H9 (cell line): ENCODE measurements at regions not wholly inside any gene's neighbourhood (a gene's known extent, or its start where the extent isn't known, plus 50 kb on each side); places are given as distances from the start of the nearest gene placed in this dataset.

Source experiments
- DNase-seq: peaks from one replicate; pipeline ENCODE4 v3.0.0-alpha.2; 2017
- H2AFZ ChIP-seq: one replicate; pipeline ENCODE4 v1.6.1; 2013; ENCODE audit warnings: mild to moderate bottlenecking, low read length, control low read depth, moderate library complexity
- H2AK5ac ChIP-seq: 2 replicates; pipeline ENCODE4 v1.6.1; 2013; ENCODE audit warnings: low read length, control low read depth, mixed read lengths; ENCODE audit not compliant: insufficient read length
- H2BK120ac ChIP-seq: one replicate; pipeline ENCODE4 v1.6.1; 2013; ENCODE audit warnings: low read depth, mild to moderate bottlenecking, low read length, control low read depth, inconsistent platforms; ENCODE audit not compliant: poor library complexity, severe bottlenecking
- H2BK12ac ChIP-seq: 2 replicates; pipeline ENCODE4 v1.6.1; 2013; ENCODE audit warnings: low read length, control low read depth, mixed read lengths, low read depth; ENCODE audit not compliant: insufficient read length
- H2BK15ac ChIP-seq: 2 replicates; pipeline ENCODE4 v1.6.1; 2013; ENCODE audit warnings: low read depth, low read length, control low read depth
- H2BK20ac ChIP-seq: one replicate; pipeline ENCODE4 v1.6.1; 2013; ENCODE audit warnings: low read depth, mild to moderate bottlenecking, low read length, control low read depth, inconsistent platforms; ENCODE audit not compliant: poor library complexity, severe bottlenecking
- H2BK5ac ChIP-seq: 2 replicates; pipeline ENCODE4 v1.6.1; 2013; ENCODE audit warnings: low read length, control low read depth, mixed read lengths; ENCODE audit not compliant: insufficient read length
- H3K14ac ChIP-seq: 2 replicates; pipeline ENCODE4 v1.6.1; 2013; ENCODE audit warnings: low read length, control low read depth; ENCODE audit not compliant: insufficient read depth
- H3K18ac ChIP-seq: 2 replicates; pipeline ENCODE4 v1.6.1; 2013; ENCODE audit warnings: low read depth, mild to moderate bottlenecking, mixed read lengths, low read length, control low read depth; ENCODE audit not compliant: insufficient read length
- H3K23ac ChIP-seq: 2 replicates; pipeline ENCODE4 v1.6.1; 2013; ENCODE audit warnings: low read length, control low read depth, mixed read lengths, low read depth; ENCODE audit not compliant: insufficient read length
- H3K23me2 ChIP-seq: 2 replicates; pipeline ENCODE4 v1.6.1; 2013; ENCODE audit warnings: low read depth, mild to moderate bottlenecking, mixed read lengths, low read length, control low read depth; ENCODE audit not compliant: insufficient read length, poor library complexity, severe bottlenecking
- H3K27ac ChIP-seq: 2 replicates; pipeline ENCODE4 v1.5.1; 2013; ENCODE audit warnings: low read length, control low read depth, mixed read lengths, low read depth; ENCODE audit not compliant: insufficient read length
- H3K27me3 ChIP-seq: 2 replicates; pipeline ENCODE4 v1.6.1; 2013; ENCODE audit warnings: low read length, control low read depth, inconsistent platforms; ENCODE audit not compliant: insufficient read depth
- H3K4ac ChIP-seq: 2 replicates; pipeline ENCODE4 v1.6.1; 2013; ENCODE audit warnings: low read depth, mild to moderate bottlenecking, control low read depth, inconsistent platforms, low read length, moderate library complexity
- H3K4me1 ChIP-seq: 2 replicates; pipeline ENCODE4 v1.6.1; 2013; ENCODE audit warnings: low read length, control low read depth, inconsistent platforms; ENCODE audit not compliant: insufficient read depth
- H3K4me2 ChIP-seq: 2 replicates; pipeline ENCODE4 v1.6.1; 2013; ENCODE audit warnings: low read length, control low read depth, mixed read lengths; ENCODE audit not compliant: insufficient read length, insufficient read depth
- H3K56ac ChIP-seq: 2 replicates; pipeline ENCODE4 v1.6.1; 2013; ENCODE audit warnings: low read depth, mild to moderate bottlenecking, mixed read lengths, low read length, control low read depth; ENCODE audit not compliant: insufficient read length
- H3K79me1 ChIP-seq: 2 replicates; pipeline ENCODE4 v1.6.1; 2013; ENCODE audit warnings: low read depth, mild to moderate bottlenecking, moderate library complexity, low read length, control low read depth, inconsistent platforms; ENCODE audit not compliant: insufficient read depth, poor library complexity, severe bottlenecking
- H3K79me2 ChIP-seq: 2 replicates; pipeline ENCODE4 v1.6.1; 2013; ENCODE audit warnings: low read length, control low read depth, inconsistent platforms; ENCODE audit not compliant: insufficient read depth
- H3K9ac ChIP-seq: 2 replicates; pipeline ENCODE4 v1.6.1; 2013; ENCODE audit warnings: low read length, control low read depth, mixed read lengths; ENCODE audit not compliant: insufficient read length; ENCODE audit errors: extremely low read depth
- H3K9me3 ChIP-seq: one replicate; pipeline ENCODE4 v1.6.1; 2013; ENCODE audit warnings: low read depth, low read length, inconsistent platforms; ENCODE audit not compliant: control insufficient read depth
- H3T11ph ChIP-seq: one replicate; pipeline ENCODE4 v1.6.1; 2013; ENCODE audit warnings: mild to moderate bottlenecking, low read length, control low read depth, inconsistent platforms
- H4K20me1 ChIP-seq: one replicate; pipeline ENCODE4 v1.6.1; 2013; ENCODE audit not compliant: control insufficient read depth, insufficient read length, insufficient read depth
- H4K5ac ChIP-seq: 2 replicates; pipeline ENCODE4 v1.6.1; 2013; ENCODE audit warnings: low read depth, mild to moderate bottlenecking, mixed read lengths, low read length, control low read depth; ENCODE audit not compliant: insufficient read length
- H4K8ac ChIP-seq: replicated peaks from 2 replicates; pipeline ENCODE4 v1.6.1; 2013; ENCODE audit warnings: low read length, control low read depth, mixed read lengths, low read depth; ENCODE audit not compliant: insufficient read length
- H4K91ac ChIP-seq: 2 replicates; pipeline ENCODE4 v1.6.1; 2013; ENCODE audit warnings: low read depth, mild to moderate bottlenecking, moderate library complexity, mixed read lengths, low read length, control low read depth; ENCODE audit not compliant: insufficient read length
- H3K27ac Mint-ChIP-seq, 3 experiments: 2 replicates in 2 of 3; 3 replicates in 1 of 3; pipeline ENCODE4 v1.8.0; 2020 to 2021; ENCODE audit warnings: mixed read lengths in 3 of 3, mild to moderate bottlenecking in 1 of 3, moderate library complexity in 1 of 3
- H3K27me3 Mint-ChIP-seq: 2 replicates; pipeline ENCODE4 v1.8.0; 2021; ENCODE audit warnings: low read depth, mild to moderate bottlenecking, moderate library complexity, mixed read lengths
- H3K36me3 Mint-ChIP-seq, 3 experiments: 2 replicates in 2 of 3; 3 replicates in 1 of 3; pipeline ENCODE4 v1.8.0; 2020 to 2021; ENCODE audit warnings: low read depth in 3 of 3, mixed read lengths in 3 of 3; ENCODE audit not compliant: insufficient read depth in 1 of 3
- H3K4me1 Mint-ChIP-seq, 2 experiments: 2 replicates each; pipeline ENCODE4 v1.8.0; 2020; ENCODE audit warnings: mixed read lengths in 2 of 2
- H3K4me3 Mint-ChIP-seq, 2 experiments: 2 replicates in 1 of 2; 3 replicates in 1 of 2; pipeline ENCODE4 v1.8.0; 2020 to 2021; ENCODE audit warnings: mild to moderate bottlenecking in 2 of 2, mixed read lengths in 2 of 2, moderate library complexity in 1 of 2
- H3K9me3 Mint-ChIP-seq, 2 experiments: 2 replicates in 1 of 2; 3 replicates in 1 of 2; pipeline ENCODE4 v1.8.0; 2020; ENCODE audit warnings: mild to moderate bottlenecking in 2 of 2, mixed read lengths in 2 of 2, moderate library complexity in 1 of 2
- CTCF ChIP-seq: fragments of 200-600 bp; sonication (generic); conservative IDR thresholded peaks from 3 replicates; pipeline ENCODE4 v1.8.0; 2021; ENCODE audit warnings: antibody characterized with exemption, mild to moderate bottlenecking
- WGBS: extraction: QIAGEN DNeasy Blood & Tissue Kit; methylation state at CpG from one replicate; pipeline ENCODE4 v1.1.7; 2013; ENCODE audit warnings: missing lambda C conversion rate, low lambda C conversion rate, mixed read lengths; ENCODE audit not compliant: insufficient read length; ENCODE audit errors: extremely low coverage; 5-methylcytosine and 5-hydroxymethylcytosine counted together

GRCh38 chr6:90445533-90446108 is 141.3 kb downstream of the MAP3K7 start:
- no peaks in the 10 kb centered on the region for H3K36me3 Mint-ChIP-seq
- no peak for TF ChIP-seq CTCF
- no peak overlapping the region for H2BK15ac ChIP-seq
- H4K8ac ChIP-seq: no peak overlapping the region
- no peak overlapping the region for H3K23ac ChIP-seq
- H4K91ac ChIP-seq: no peak overlapping the region
- H3K9ac ChIP-seq: no peak overlapping the region
- no peak overlapping the region for H2BK12ac ChIP-seq
- no peaks in the 10 kb centered on the region for H3K79me2 ChIP-seq
- no peak overlapping the region for H2BK120ac ChIP-seq
- no peaks in the 10 kb centered on the region for H3K23me2 ChIP-seq
- H3K9me3 Mint-ChIP-seq: no peaks in the 10 kb centered on the region
- H2BK5ac ChIP-seq: no peak overlapping the region
- no peak overlapping the region for H3K27ac Mint-ChIP-seq
- peaks cover 47 to 51% of the 10 kb centered on the region in 2 experiments for H3K4me1 Mint-ChIP-seq
- no peak overlapping the region for H2BK20ac ChIP-seq
- H4K5ac ChIP-seq: no peak overlapping the region
- no peak overlapping the region for H3K14ac ChIP-seq
- no peak overlapping the region for H3K18ac ChIP-seq
- H3K27ac ChIP-seq: no peak overlapping the region
- H2AFZ ChIP-seq: no peak overlapping the region
- H3K4ac ChIP-seq: no peak overlapping the region
- H3K4me2 ChIP-seq: no peak overlapping the region
- H3K4me3 Mint-ChIP-seq: no peak overlapping the region
- no peaks in the 10 kb centered on the region for H3K9me3 ChIP-seq
- no peaks in the 10 kb centered on the region for H3K27me3 ChIP-seq
- no peaks in the 10 kb centered on the region for H4K20me1 ChIP-seq
- H3K4me1 ChIP-seq: peaks cover 10% of the 10 kb centered on the region; the same call in 1 of the 2 replicates
- no peak for DNase-seq
- no peaks in the 10 kb centered on the region for H3K79me1 ChIP-seq
- no peak overlapping the region for H2AK5ac ChIP-seq
- no CpG with 5 or more reads among the region's 2 CpGs for WGBS
- H3K27me3 Mint-ChIP-seq: peaks cover 2% of the 10 kb centered on the region; the same call in 1 of the 2 replicates
- H3T11ph ChIP-seq: no peak overlapping the region
- H3K56ac ChIP-seq: no peak overlapping the region
